ENCODE measurements at regions not wholly inside any gene's neighbourhood (a gene's known extent, or its start where the extent isn't known, plus 50 kb on each side); places are given as distances from the start of the nearest gene placed in this dataset.

DNA sequence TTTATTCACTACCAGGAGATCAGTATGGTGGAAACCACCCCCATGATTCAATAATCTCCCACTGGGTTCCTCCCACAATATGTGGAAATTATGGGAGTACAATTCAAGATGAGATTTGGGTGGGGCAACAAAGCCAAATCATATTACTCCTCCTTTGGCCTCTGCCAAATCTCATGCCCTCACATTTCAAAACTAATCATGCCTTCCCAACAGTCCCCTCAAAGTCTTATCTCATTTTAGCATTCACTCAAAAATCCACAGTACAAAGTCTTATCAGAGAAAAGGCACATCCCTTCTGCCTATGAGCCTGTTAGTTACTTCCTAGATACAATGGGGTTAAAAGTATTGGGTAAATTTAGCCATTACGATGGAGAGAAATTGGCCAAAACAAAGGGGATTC lies 989.5 kb upstream of the CNTNAP5 start:
- TF ChIP-seq, protein P1, sequence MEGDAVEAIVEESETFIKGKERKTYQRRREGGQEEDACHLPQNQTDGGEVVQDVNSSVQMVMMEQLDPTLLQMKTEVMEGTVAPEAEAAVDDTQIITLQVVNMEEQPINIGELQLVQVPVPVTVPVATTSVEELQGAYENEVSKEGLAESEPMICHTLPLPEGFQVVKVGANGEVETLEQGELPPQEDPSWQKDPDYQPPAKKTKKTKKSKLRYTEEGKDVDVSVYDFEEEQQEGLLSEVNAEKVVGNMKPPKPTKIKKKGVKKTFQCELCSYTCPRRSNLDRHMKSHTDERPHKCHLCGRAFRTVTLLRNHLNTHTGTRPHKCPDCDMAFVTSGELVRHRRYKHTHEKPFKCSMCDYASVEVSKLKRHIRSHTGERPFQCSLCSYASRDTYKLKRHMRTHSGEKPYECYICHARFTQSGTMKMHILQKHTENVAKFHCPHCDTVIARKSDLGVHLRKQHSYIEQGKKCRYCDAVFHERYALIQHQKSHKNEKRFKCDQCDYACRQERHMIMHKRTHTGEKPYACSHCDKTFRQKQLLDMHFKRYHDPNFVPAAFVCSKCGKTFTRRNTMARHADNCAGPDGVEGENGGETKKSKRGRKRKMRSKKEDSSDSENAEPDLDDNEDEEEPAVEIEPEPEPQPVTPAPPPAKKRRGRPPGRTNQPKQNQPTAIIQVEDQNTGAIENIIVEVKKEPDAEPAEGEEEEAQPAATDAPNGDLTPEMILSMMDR (IDR thresholded peaks at IDR 0.05): no peak
- TF ChIP-seq EZH2 (IDR thresholded peaks at IDR 0.05; ENCODE audit: borderline replicate concordance, insufficient read depth, low read depth, low read length, poor library complexity, severe bottlenecking): no peak
